GM20431 (cell line): ENCODE measurements at regions not wholly inside any gene's neighbourhood (a gene's known extent, or its start where the extent isn't known, plus 50 kb on each side); places are given as distances from the start of the nearest gene placed in this dataset.
"Not testable (repeated sequence)": the region's sequence is repeated elsewhere in the genome, so short reads cannot be mapped to it uniquely, and the experiment has no call there.

Experiments
- in situ Hi-C: fragments of 300-500 bp; cut with MseI, MboI; formaldehyde crosslinking; loops from one replicate; pipeline ENCODE4 v1.15.0; 2020; ENCODE audit warnings: low sequenced_read_pairs; ENCODE audit not compliant: unreplicated experiment

- in situ Hi-C loops = not testable (repeated sequence)
These were observed 108.9 kb upstream of the TERB2 start for GRCh38 chr15:44847555-44847954.

- in situ Hi-C loops = not testable (repeated sequence)
These were observed 107.6 kb upstream of the TERB2 start for GRCh38 chr15:44848859-44849258.

- in situ Hi-C loops = loop anchor here (25.0 kb wide), 1 partner anchor 187 kb away; no protein-coding TSS in a partner anchor
These were observed 106.6 kb upstream of the TERB2 start for GRCh38 chr15:44849701-44850403.

GRCh38 chr15:44853304-44853950 lies 103.1 kb upstream of the TERB2 start:
- in situ Hi-C loops = loop anchor here (25.0 kb wide), 1 partner anchor 184 kb away; no protein-coding TSS in a partner anchor

- in situ Hi-C loops = loop anchor here (25.0 kb wide), 1 partner anchor 183 kb away; no protein-coding TSS in a partner anchor
These were observed 101.8 kb upstream of the TERB2 start for GRCh38 chr15:44854696-44855095.

- in situ Hi-C loops = loop anchor here (25.0 kb wide), 1 partner anchor 181 kb away; no protein-coding TSS in a partner anchor
These were observed 100.2 kb upstream of the TERB2 start for GRCh38 chr15:44856284-44856683.

GRCh38 chr15:44857164-44857710 lies 99.2 kb upstream of the TERB2 start:
- in situ Hi-C loops = loop anchor here (25.0 kb wide), 1 partner anchor 180 kb away; no protein-coding TSS in a partner anchor

GRCh38 chr15:44859088-44859487 lies 97.4 kb upstream of the TERB2 start:
- in situ Hi-C loops = loop anchor here (25.0 kb wide), 1 partner anchor 178 kb away; no protein-coding TSS in a partner anchor

- in situ Hi-C loops = loop anchor here (25.0 kb wide), 1 partner anchor 177 kb away; no protein-coding TSS in a partner anchor
These were observed 96.3 kb upstream of the TERB2 start for GRCh38 chr15:44860168-44860567.

GRCh38 chr15:44861439-44861910 lies 95.0 kb upstream of the TERB2 start:
- in situ Hi-C loops = loop anchor here (25.0 kb wide), 1 partner anchor 176 kb away; no protein-coding TSS in a partner anchor

GRCh38 chr15:44861917-44862316 lies 94.6 kb upstream of the TERB2 start:
- in situ Hi-C loops = loop anchor here (25.0 kb wide), 1 partner anchor 175 kb away; no protein-coding TSS in a partner anchor

GRCh38 chr15:44862866-44863265 lies 93.6 kb upstream of the TERB2 start:
- in situ Hi-C loops = loop anchor here (25.0 kb wide), 1 partner anchor 174 kb away; no protein-coding TSS in a partner anchor

- in situ Hi-C loops = loop anchor here (25.0 kb wide), 1 partner anchor 169 kb away; no protein-coding TSS in a partner anchor
These were observed 88.4 kb upstream of the TERB2 start for GRCh38 chr15:44868100-44868499.

- in situ Hi-C loops = loop anchor here (25.0 kb wide), 1 partner anchor 167 kb away; no protein-coding TSS in a partner anchor
These were observed 86.4 kb upstream of the TERB2 start for GRCh38 chr15:44870125-44870524.

GRCh38 chr15:44873103-44873502 lies 83.4 kb upstream of the TERB2 start:
- in situ Hi-C loops = loop anchor here (25.0 kb wide), 1 partner anchor 164 kb away; no protein-coding TSS in a partner anchor

GRCh38 chr15:44879066-44879465 lies 77.4 kb upstream of the TERB2 start:
- in situ Hi-C loops = no loop called here

GRCh38 chr15:44882499-44882968 lies 74.0 kb upstream of the TERB2 start:
- in situ Hi-C loops = no loop called here

- in situ Hi-C loops = no loop called here
These were observed 73.1 kb upstream of the TERB2 start for GRCh38 chr15:44883199-44883877.

- in situ Hi-C loops = not testable (repeated sequence)
These were observed 57.4 kb upstream of the TERB2 start for GRCh38 chr15:44898890-44899651.
